Tibial nerve (tissue), 4 donors: ENCODE measurements at regions not wholly inside any gene's neighbourhood (a gene's known extent, or its start where the extent isn't known, plus 50 kb on each side); places are given as distances from the start of the nearest gene placed in this dataset.

Source experiments
- DNase-seq, 2 donors: peaks; one replicate each; pipeline ENCODE4 v3.0.0-alpha.2; 2019; ENCODE audit warnings: low spot score in 2 of 2
- H3K27ac ChIP-seq, 4 donors: fragments of 200-600 bp; sonication (generic) in 3 of 4; one replicate each; pipeline ENCODE4 v1.5.1; 2017 to 2019; ENCODE audit warnings: mild to moderate bottlenecking in 1 of 4
- H3K27me3 ChIP-seq, 2 donors: fragments of 200-600 bp; sonication (generic) in 1 of 2; one replicate each; pipeline versions ENCODE4 v1.5.1 to v1.6.0; 2017 to 2019
- H3K36me3 ChIP-seq, 3 donors: fragments of 200-600 bp; sonication (generic); one replicate each; pipeline ENCODE4 v1.5.1; 2018 to 2019
- H3K4me1 ChIP-seq, 4 donors: fragments of 200-600 bp; sonication (generic) in 3 of 4; one replicate each; pipeline ENCODE4 v1.5.1; 2017 to 2019
- H3K4me3 ChIP-seq, 4 donors: fragments of 200-600 bp; sonication (generic) in 3 of 4; one replicate each; pipeline ENCODE4 v1.5.1; 2017 to 2019; ENCODE audit warnings: mild to moderate bottlenecking in 1 of 4, moderate library complexity in 1 of 4
- H3K9me3 ChIP-seq, 4 donors: fragments of 200-600 bp; sonication (generic) in 3 of 4; one replicate each; pipeline ENCODE4 v1.5.1; 2017 to 2019
- EP300 ChIP-seq, 2 donors: sonication (generic); formaldehyde crosslinking; IDR thresholded peaks; one replicate each; pipeline ENCODE4 v1.6.1; 2017; ENCODE audit warnings: antibody characterized with exemption in 2 of 2, mild to moderate bottlenecking in 1 of 2
- POLR2A ChIP-seq, 2 donors: fragments of 450-650 bp; IDR thresholded peaks; one replicate each; pipeline ENCODE4 v1.6.1; 2017; ENCODE audit warnings: antibody characterized with exemption in 2 of 2, mild to moderate bottlenecking in 2 of 2, moderate library complexity in 2 of 2
- WGBS, 2 donors: methylation state at CpG; one replicate each; pipeline ENCODE4 v1.1.5; 2018; 5-methylcytosine and 5-hydroxymethylcytosine counted together
- TF ChIP-seq, protein P1 (sequence below), 5 experiments: fragments of 200-600 bp in 3 of 5; fragments of 450-650 bp in 2 of 5; sonication (generic) in 3 of 5; IDR thresholded peaks; one replicate each; pipeline ENCODE4 v1.5.1; 2016 to 2019; ENCODE audit warnings: antibody characterized with exemption in 5 of 5, mild to moderate bottlenecking in 3 of 5, moderate library complexity in 2 of 5

DNA sequence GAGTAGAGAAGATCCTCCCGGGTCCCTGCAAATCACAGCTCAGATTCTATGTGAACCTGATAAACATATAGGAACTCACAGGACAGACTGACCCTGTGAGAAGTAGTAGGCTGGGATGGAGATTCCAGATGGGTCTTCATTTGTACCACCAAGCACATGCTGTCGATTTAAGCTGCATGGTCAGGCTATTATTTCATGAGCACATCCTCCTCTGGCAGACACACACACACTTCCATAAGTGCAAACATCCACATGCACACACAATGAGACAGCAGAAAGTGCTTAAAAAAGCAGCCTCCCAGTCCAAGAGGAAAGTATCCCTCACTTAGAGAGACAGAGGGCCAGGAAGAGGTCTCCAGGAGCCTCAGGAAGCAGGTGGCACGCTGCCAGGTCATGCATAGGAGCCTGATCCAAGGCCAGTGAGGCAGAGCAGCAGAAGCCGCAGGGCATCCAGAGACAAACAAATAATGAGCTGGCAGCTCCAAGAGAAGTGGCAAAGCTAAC, 131.8 kb downstream of the UNC5CL start:
- TF ChIP-seq, protein P1, sequence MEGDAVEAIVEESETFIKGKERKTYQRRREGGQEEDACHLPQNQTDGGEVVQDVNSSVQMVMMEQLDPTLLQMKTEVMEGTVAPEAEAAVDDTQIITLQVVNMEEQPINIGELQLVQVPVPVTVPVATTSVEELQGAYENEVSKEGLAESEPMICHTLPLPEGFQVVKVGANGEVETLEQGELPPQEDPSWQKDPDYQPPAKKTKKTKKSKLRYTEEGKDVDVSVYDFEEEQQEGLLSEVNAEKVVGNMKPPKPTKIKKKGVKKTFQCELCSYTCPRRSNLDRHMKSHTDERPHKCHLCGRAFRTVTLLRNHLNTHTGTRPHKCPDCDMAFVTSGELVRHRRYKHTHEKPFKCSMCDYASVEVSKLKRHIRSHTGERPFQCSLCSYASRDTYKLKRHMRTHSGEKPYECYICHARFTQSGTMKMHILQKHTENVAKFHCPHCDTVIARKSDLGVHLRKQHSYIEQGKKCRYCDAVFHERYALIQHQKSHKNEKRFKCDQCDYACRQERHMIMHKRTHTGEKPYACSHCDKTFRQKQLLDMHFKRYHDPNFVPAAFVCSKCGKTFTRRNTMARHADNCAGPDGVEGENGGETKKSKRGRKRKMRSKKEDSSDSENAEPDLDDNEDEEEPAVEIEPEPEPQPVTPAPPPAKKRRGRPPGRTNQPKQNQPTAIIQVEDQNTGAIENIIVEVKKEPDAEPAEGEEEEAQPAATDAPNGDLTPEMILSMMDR (IDR thresholded peaks at IDR 0.05): no peak
- TF ChIP-seq POLR2A (IDR thresholded peaks at IDR 0.05) (no peak), EP300 (IDR thresholded peaks at IDR 0.05) (no peak)
- Histone ChIP-seq H3K4me1 (peaks cover 0 to 3% (median 0%) of the 10 kb centered on the region in 4 donors), H3K4me3 (no peak overlapping the region), H3K36me3 (no peaks in the 10 kb centered on the region), H3K27me3 (no peaks in the 10 kb centered on the region), H3K9me3 (no peaks in the 10 kb centered on the region), H3K27ac (no peak overlapping the region)
- DNase-seq: no peak
- 56 to 64% methylated on average over 4 of the region's 4 CpGs for WGBS, 2 donors

DNA sequence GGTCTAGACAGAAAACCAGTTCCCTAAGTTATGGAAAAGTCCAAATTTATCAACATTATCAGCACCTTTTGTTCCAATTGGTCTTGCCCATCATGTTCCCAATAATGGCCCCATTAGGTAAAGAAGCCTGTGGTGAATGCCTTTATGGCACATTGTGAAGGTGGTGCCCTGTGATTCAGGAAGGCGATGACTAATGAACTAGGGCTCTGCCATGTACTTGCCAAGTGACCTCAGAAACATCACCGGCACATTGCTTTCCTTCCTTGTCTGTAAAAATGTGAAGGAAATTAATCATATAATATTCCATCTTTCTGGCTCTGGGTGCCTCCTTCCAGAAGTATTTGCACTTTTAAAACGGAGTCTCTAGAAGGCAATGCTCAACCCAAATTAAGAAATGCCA, 132.3 kb downstream of the UNC5CL start:
- TF ChIP-seq POLR2A (IDR thresholded peaks at IDR 0.05) (no peak), EP300 (IDR thresholded peaks at IDR 0.05) (no peak)
- TF ChIP-seq, protein P1 (IDR thresholded peaks at IDR 0.05): no peak
- no peak for DNase-seq
- Histone ChIP-seq H3K4me1 (no peaks in the 10 kb centered on the region), H3K4me3 (no peak overlapping the region), H3K27me3 (no peaks in the 10 kb centered on the region), H3K9me3 (no peaks in the 10 kb centered on the region), H3K36me3 (no peaks in the 10 kb centered on the region), H3K27ac (no peak overlapping the region)
- WGBS, 2 donors: 62 to 70% methylated on average over 3 of the region's 3 CpGs

DNA sequence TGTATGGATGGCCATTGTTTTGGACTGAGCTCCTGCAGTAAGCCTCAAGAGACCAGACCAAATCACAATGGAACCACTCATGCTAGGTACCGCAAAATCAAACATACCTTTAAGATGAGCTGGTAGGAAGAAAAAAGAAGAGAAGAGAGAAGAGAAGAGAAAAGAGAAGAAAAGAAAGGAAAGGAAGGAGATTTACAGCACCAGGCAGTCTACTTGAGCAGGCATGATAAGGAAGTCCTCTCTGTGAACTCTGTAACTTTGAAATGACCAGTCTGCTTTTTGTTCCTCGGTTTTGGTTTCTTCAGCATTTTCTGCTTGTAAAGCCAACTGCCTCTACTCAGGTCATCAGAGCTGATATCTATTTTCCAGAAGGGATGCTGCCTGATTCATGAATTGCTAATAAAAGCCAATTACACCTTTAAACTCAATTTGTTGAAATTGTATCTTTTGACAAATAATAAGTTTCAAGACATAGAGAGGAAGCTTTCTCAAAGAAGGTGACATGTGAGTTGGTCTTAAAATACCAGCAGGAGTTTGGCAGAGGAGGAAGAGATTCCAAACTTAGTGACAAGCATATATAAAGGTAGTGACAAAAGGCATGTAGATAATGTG, 134.3 kb downstream of the UNC5CL start:
- H3K9me3 ChIP-seq: no peaks in the 10 kb centered on the region
- TF ChIP-seq EP300 (IDR thresholded peaks at IDR 0.05) (no peak), POLR2A (IDR thresholded peaks at IDR 0.05) (no peak)
- TF ChIP-seq, protein P1 (IDR thresholded peaks at IDR 0.05): no peak
- H3K27me3 ChIP-seq: no peaks in the 10 kb centered on the region
- 74 to 78% methylated on average over 2 of the region's 2 CpGs for WGBS, 2 donors
- no peaks in the 10 kb centered on the region for H3K4me1 ChIP-seq
- no peak overlapping the region for H3K27ac ChIP-seq
- no peaks in the 10 kb centered on the region for H3K36me3 ChIP-seq
- no peak for DNase-seq
- H3K4me3 ChIP-seq: no peak overlapping the region

DNA sequence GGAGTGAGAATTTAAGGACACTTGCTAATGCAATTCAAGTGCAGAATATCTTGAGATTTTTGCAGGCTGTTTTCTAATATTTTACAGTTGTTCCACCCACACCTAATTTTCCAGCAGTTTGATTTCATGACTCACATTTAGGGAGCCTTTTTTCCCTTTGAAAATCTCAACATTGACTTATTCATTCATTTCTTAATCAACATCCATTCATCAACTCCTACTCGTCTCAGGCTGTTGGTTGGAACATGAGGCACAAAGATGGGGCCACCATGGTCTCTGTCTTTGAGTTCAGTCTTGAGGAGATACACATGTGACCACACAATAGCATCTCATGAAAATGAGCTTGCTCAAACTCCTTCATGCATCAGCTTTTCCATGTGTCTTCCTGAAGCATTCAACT, 135.6 kb downstream of the UNC5CL start:
- DNase-seq: no peak
- Histone ChIP-seq H3K9me3 (no peaks in the 10 kb centered on the region), H3K27me3 (no peaks in the 10 kb centered on the region), H3K4me3 (no peak overlapping the region), H3K27ac (no peak overlapping the region), H3K36me3 (no peaks in the 10 kb centered on the region), H3K4me1 (no peaks in the 10 kb centered on the region)
- WGBS, 2 donors: 43 to 48% methylated on average over 1 of the region's 1 CpG
- no peak for TF ChIP-seq EP300 (IDR thresholded peaks at IDR 0.05)
- TF ChIP-seq POLR2A (IDR thresholded peaks at IDR 0.05): no peak

DNA sequence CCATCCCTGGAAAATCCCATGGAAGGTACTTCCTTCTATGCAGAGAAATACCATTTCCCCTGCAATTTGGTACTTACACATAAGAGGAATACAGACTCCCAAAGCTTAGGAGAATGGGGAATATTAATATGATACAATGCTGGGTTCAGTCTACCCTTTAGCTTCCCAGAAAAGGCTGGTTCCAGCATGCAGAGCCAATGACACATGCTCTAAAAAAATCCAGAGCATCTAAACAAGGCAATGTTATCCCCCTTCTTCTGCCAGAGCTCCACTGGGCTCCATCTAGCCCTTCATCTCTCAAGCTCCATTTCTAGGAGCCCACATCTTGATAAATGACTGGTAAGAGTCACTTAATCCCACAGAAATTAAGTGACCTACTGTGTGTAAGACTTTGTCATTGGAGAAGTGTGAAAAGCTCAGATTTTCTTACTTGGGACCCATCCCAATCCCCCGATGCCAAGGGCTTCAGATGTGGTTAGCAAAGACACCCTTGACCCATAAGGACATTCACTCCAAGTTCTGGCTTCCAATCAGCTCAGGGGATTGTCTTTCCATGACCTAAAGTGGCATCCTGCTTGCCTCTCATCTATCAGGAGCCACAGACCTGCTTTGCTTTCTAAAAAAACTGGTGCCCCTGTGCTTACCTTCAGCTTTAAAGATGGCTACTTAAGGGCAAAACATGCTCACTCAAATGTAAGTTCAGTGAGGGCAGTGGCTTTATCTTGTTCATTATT, 137.5 kb downstream of the UNC5CL start:
- no peak overlapping the region for H3K27ac ChIP-seq
- no peak for DNase-seq
- TF ChIP-seq EP300 (IDR thresholded peaks at IDR 0.05): no peak
- TF ChIP-seq POLR2A (IDR thresholded peaks at IDR 0.05): no peak
- TF ChIP-seq, protein P1 (IDR thresholded peaks at IDR 0.05): no peak
- no peak overlapping the region for H3K4me3 ChIP-seq
- no peaks in the 10 kb centered on the region for H3K9me3 ChIP-seq
- 85 to 92% methylated on average over 1 of the region's 1 CpG for WGBS, 2 donors
- H3K36me3 ChIP-seq: no peaks in the 10 kb centered on the region
- no peaks in the 10 kb centered on the region for H3K27me3 ChIP-seq
- H3K4me1 ChIP-seq: peaks cover 0 to 6% (median 0%) of the 10 kb centered on the region in 4 donors
